22Rv1 (cell line): ENCODE measurements at regions not wholly inside any gene's neighbourhood (a gene's known extent, or its start where the extent isn't known, plus 50 kb on each side); places are given as distances from the start of the nearest gene placed in this dataset.

ENCODE experiments used
- ZFX ChIP-seq: fragments of 450-650 bp; IDR thresholded peaks from 2 replicates; pipeline ENCODE4 v1.6.1; 2017; ENCODE audit warnings: antibody characterized with exemption, borderline replicate concordance
- TF ChIP-seq, protein P1 (sequence below): fragments of 450-650 bp; IDR thresholded peaks from 2 replicates; pipeline ENCODE4 v1.5.1; 2017; ENCODE audit warnings: mild to moderate bottlenecking

DNA sequence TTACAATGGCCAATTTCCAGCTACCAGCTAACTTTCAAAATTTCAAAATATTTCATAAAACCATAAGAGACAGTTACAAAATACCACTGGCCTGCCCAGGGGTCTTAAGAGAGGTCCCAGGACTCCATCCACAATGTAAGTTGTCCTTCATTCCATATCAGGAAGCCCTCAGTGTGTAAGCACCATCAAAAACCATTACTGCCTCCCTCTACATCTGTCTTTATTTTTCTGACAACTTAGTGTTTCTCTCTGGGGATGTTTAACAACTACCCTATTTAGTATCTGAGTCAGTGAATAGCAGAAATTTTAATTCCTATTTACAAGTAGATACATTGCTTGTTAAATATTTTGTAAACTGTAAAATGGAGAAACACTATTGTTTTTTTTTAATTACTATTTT lies 339.3 kb upstream of the ADAMTS5 start:
- TF ChIP-seq, protein P1, sequence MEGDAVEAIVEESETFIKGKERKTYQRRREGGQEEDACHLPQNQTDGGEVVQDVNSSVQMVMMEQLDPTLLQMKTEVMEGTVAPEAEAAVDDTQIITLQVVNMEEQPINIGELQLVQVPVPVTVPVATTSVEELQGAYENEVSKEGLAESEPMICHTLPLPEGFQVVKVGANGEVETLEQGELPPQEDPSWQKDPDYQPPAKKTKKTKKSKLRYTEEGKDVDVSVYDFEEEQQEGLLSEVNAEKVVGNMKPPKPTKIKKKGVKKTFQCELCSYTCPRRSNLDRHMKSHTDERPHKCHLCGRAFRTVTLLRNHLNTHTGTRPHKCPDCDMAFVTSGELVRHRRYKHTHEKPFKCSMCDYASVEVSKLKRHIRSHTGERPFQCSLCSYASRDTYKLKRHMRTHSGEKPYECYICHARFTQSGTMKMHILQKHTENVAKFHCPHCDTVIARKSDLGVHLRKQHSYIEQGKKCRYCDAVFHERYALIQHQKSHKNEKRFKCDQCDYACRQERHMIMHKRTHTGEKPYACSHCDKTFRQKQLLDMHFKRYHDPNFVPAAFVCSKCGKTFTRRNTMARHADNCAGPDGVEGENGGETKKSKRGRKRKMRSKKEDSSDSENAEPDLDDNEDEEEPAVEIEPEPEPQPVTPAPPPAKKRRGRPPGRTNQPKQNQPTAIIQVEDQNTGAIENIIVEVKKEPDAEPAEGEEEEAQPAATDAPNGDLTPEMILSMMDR: no peak
- TF ChIP-seq ZFX: no peak
